GM18498 (cell line): ENCODE measurements at regions not wholly inside any gene's neighbourhood (a gene's known extent, or its start where the extent isn't known, plus 50 kb on each side); places are given as distances from the start of the nearest gene placed in this dataset.
"Not testable (repeated sequence)": the region's sequence is repeated elsewhere in the genome, so short reads cannot be mapped to it uniquely, and the experiment has no call there.

Source experiments
- ATAC-seq: cut with Tn5 transposase; IDR thresholded peaks from one replicate; pipeline ENCODE4 v1.9.1; 2021; ENCODE audit warnings: mild to moderate bottlenecking, moderate library complexity; ENCODE audit not compliant: unreplicated experiment

DNA sequence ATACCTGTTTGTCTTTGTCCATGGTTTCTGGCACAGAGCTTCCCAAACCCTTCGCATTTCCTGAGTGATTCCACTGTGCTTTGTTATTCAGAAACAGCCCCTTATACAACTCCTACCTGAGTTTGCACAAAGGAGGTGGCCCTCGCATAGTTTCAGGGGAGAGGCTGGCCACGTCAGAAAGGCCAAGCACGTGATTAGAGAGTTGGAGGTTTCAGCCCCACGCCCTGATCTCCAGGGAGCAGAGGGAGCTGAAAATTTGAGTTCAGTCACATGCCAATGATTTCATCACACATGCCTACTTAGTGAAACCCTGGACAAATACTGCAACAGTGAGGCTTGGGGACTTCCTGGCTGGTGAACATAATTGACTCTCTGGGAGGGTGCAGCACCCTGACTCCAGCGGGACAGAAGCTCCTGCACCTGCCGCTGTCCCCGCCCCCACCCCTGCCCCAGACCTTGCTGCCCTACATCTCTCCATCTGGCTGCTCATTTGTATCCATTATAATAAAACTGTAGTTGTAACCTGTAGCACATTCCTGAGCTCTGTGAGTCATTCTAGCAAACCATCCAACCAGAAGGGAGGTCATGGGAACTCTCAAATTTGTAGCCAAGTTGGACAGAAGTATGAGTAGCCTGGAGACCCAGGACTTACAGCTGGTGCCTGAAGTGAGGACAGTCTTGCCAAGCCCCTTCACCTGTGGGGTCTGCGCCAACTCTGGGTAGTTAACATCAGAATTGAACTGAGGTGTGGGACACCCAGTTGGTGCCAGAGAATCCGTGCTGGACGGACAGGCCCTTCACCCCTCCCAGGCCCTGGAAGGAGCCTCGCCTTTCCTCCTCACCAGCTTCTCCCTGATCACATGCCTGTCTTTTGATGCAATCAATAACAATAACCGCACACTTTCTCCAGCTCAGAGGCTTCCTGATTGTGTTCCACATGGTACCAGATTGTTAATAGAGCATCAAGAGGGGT lies 224.3 kb downstream of the ANAPC1 start:
- no peak for ATAC-seq

DNA sequence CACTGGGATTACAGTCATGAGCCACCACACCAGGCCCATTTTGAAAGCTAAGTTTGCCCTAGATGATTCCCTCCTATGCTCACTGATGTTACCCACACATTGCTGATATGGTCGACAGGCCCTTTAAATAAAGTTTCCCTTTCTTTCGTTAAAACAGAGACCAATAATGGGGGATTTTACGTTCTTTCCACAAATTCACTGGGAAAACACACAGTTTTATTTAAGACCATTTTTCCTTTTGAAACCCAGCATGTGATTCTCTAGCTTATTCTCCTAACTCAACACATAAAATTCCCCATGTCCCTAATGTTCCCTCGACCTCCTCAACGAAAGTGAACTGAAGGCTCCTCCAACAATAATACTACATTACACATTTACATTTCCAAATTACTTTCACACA lies 223.2 kb downstream of the ANAPC1 start:
- ATAC-seq = no peak

DNA sequence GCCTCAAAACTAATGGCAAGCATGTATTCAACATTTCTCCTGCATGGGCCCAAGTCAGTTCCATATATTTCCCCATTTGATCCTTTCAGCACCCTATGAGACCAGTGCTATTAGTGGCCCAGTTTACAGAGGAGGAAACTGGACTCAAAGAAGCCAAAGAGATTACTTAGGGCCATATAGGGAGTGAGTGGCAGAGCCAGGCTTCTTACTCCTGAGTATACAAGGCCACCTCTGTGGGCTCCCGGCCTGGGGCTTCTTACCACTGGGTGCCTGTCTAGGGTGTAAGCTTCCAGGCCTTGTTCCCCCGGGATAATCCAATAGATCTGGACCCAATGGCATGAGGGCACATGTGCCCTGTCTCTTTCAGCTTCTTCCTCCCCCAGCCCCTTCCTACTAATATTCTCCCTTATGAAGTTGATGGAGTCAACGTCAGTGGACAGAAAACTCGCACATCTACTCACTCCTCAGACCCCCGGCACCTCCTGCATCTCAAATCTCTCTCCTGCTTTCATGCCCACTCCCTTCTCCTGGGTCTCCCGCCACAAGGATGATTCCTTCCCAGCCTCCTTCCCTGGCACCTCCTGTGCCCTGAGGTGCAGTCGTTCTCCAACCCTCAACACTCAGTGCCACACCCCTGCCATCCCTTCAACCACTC lies 222.6 kb downstream of the ANAPC1 start:
- no peak for ATAC-seq

DNA sequence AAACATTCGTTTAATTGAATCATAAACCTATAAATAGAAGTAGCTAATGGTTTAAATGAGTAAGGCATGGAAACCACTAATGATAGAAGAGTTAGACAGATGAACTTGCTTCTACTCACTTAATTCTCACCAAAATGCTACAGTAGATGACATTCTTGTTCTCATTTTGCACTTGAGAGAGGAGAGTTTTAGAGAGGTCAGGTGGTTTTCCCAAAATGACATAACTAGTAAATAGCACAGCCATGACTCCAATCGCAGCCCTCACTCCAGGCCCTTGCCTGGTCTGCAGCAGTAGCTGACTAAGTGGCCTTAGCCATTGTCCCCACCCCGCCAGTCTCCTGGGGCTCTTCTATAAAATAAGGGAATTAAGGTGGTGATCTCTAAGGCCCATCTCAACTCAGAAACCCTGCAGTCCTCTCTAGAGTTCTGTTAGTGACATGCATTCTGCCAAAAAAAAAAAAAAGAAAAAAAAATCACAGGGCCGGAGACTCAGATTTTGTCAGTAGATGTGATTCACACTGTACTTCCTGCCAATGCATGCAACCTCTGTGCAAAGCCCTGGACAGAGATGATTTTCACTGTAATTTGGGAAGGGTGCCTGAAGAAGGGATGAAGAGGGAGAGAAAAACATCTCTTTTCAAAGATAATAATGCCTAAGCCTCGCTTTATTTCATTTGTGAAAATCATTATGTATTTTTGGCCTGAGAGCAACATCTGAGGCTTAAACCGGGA lies 221.8 kb downstream of the ANAPC1 start:
- ATAC-seq = no peak

DNA sequence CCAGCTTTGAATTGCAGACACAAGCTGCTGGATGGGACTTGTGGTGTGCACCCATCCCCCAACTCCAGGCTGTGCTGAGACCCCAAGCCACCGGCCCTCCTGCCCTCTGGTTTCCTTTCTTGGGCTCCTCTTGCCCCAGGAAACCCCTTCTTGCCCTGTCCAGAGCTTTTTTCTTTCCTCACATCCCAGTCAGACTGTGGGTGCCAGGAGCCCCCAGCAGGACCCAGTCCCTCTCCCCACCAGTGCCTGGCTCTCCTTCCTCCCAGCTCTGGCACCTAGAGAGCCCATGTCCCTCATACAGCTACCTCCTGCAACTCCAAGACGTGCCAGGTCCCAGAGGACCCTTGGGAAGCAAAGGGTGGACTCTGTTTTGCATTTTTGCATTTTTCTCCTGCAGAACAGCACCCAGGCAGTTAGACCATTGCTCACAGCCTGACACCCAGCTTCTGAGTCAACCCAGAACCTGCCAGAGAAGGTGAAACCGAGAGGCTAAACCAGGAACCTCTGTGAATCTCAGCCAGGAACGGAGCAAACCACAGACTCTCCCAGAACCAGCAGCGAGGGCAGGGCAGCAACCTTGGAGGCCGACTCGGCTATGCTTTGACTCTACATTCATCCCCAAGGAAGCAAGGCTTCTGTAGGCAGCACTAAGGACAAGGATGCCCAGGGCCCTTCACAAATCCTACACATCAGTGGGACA lies 221.1 kb downstream of the ANAPC1 start:
- ATAC-seq = peak; percentile 82

DNA sequence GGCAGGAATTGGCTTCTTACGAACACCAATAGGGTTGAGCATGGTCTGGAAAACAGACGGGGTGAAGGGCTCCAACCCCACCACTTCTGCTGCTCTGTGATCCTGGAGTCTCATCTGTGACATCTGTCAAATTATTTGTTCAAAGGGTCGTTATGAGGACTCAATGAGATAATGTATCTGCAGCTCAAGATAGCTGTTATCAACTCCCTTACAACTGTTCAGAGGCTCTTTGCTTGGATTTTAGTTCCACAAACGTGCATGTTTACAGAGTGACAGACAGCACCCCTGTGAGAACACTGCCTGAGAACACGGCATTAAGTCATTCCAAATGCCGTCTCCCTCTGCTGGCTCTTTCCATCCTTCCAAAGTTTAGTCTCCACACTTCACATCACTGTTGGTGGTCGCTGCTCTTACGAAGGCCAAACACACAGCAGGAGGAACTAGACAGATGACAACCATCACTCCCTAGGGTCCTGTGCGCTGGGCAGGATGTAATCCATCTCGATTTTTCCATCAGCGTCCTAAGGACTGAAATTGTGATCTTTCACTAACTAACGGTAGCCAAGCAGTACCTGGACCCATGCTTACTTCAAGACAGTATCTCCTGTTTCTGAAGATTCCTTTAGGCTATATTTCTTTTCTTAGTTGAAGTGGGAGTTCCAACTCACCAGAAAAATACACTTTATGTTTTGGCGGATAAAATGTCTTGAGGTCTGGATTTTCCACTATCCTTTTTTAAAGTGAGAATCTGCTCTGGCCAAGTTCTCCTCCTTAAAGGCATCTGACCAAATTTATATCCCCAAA lies 220.3 kb downstream of the ANAPC1 start:
- ATAC-seq = no peak

DNA sequence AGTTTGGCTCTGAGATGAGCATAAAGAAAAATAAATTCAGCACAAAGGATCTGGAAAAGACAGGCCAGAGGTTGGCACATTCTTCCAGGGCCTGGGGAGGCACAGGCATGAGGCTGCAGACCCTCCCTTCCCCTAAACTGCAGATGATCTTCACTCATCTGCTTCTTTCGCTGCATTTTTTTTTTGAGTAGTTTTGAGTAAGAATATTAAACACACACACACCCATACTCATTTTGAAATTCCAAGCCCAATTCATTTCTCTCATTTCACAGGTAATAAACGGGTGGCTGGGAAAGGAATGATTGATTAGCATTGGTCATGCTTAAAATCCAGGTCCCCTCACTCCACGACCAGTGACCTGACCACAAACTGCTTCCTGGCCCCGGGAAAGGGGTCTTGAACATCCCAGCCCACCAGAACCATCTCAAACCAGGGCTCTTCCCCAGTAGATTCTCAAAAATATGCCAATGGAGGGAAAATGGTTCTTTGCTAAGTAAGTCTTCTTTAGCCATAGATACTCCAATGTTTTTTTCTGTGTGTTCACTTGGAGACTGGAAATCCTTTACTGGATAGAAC lies 219.6 kb downstream of the ANAPC1 start:
- ATAC-seq = no peak

DNA sequence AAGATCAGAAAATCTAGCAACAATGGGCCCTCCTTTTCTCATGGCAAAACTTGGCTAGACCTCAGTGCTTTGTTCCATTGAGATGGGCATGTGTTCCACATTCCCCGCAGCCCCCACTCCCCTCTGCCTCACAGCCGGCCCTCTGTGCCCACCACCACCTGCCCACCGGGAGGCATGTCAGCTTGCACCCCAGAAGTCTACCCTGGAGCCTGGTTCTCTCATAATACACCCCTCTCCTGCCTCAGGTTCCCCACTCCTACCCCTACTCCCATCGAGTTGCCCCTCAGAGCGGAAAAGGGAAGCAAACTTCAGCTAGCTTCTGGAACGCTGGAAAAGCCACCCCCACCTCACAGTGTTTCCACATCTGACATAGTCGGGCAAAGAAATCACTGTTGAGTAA lies 219.0 kb downstream of the ANAPC1 start:
- no peak for ATAC-seq

DNA sequence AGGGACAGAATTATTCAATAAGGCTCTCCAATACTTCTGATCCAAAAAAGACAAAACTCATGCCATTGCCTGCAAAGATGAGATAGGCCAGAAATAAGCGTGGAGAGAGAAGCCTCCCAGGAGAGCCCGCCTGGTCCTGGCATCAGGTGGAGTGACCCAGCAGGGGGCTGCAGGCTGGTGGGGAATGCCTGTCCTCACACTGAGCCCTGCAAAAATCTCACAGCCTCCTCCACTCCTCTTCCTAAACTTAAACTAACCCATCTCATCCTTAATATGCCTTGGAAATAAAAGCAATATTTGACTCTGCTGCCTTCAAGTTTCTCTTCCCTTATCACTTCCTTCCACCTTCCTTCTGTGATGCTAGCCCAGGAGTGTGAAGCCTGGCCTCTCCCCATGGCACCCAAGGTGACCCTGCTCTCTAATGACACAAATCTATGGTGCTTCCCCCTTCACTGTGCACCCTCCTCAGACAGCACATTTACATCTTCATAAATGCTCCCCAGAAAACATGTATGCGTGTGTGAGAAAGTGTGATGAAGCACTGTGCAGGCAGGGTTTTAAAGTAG lies 218.4 kb downstream of the ANAPC1 start:
- no peak for ATAC-seq

DNA sequence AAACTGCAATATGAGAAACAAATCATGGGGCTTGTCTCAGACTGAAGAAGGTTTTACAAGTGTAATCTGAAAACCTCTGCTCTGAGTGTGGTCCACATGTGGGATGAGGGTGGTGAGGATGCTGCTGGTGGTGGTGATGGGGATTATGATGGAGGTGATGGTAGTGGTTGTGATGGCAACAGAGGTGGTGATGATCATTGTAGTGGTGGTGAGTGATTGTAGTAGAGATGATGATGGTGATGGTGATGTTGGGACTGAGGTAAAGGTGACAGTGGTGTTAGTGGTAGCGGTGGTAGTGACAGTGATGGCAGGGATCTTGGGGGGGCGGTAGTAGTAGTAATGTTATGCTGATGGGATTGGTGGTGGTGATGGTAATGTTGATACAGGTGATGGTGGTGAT lies 217.8 kb downstream of the ANAPC1 start:
- ATAC-seq = no peak

DNA sequence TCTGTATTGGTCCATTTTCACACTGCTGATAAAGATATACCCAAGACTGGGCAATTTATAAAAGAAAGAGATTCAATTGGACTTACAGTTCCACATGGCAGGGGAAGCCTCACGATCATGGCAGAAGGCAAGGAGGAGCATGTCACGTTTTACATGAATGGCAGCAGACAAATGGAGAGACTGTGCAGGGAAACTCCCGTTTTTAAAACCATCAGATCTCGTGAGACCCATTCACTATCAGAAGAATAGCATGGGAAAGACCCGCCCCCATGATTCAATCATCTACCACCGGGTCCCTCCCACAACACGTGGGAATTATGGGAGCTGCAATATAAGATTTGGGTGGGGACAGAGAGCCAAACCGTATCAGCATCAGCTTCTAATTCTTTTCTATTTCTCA lies 217.0 kb downstream of the ANAPC1 start:
- ATAC-seq = no peak

DNA sequence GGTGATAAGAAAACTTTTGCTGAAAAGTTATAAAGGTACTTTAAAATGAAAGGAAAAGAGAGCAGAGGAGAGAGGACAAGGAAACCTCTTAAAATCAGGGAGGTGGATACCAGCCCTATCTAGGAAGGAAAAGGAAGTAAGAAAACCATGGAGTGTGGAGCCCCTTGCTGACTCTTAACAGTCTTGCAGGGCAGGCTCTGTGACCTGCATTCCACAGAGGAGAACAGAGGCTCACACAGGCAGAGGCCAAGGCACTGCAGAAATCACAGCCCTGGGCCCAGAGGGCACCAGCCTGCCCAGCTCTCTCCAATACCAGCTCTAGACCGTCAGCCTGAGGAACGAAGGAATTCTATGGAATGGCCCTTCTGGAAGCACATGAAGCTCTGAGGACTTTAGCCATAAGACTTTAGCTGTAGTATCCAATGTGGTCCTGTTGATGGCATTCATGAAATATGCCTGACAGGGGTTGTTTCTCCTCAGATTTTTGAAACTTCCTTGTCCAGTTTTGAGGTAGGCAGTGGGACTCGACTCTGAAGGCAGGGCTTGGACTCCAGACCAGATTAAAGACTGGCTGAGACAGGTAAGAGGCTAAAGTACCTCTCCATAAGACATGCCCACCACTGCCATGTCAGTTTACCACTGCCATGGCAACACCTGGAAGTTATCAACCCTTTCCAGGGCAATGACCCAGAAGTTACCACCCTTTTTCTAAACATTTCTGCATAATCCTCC lies 216.3 kb downstream of the ANAPC1 start:
- no peak for ATAC-seq

DNA sequence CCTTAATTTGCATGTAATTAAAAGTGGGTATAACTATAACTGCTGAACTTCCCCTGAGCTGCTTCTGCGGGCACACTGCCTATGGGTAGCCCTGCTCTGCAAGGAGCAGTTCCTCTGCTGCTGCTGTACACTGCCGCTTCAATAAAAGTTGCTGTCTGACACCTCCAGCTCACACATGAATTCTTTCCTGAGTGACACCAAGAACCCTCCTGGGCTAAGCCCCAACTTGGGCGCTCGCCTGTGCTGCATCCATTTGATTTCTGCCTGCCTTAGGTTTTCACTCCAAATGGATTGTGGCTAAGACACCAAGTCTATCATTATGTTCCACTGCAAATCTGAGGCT lies 215.7 kb downstream of the ANAPC1 start:
- no peak for ATAC-seq

DNA sequence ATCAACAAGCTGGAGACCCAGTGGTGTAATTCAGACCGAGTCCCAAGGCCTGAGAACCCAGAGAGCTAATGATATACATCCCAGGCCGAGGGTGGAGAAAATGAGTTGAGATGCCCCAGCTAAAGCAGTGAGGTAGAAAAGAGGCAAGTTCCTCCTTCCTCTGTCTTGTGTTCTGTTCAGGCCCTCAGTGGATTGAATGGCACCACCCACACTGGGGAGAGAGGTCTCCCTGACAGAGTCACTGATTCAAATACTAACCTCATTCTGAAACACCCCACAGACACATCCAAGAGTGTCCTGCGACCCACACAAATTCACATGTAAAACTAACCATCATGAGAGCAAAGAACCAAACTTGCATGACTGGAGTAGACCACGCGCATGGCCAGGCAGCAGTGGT lies 215.3 kb downstream of the ANAPC1 start:
- ATAC-seq = no peak

DNA sequence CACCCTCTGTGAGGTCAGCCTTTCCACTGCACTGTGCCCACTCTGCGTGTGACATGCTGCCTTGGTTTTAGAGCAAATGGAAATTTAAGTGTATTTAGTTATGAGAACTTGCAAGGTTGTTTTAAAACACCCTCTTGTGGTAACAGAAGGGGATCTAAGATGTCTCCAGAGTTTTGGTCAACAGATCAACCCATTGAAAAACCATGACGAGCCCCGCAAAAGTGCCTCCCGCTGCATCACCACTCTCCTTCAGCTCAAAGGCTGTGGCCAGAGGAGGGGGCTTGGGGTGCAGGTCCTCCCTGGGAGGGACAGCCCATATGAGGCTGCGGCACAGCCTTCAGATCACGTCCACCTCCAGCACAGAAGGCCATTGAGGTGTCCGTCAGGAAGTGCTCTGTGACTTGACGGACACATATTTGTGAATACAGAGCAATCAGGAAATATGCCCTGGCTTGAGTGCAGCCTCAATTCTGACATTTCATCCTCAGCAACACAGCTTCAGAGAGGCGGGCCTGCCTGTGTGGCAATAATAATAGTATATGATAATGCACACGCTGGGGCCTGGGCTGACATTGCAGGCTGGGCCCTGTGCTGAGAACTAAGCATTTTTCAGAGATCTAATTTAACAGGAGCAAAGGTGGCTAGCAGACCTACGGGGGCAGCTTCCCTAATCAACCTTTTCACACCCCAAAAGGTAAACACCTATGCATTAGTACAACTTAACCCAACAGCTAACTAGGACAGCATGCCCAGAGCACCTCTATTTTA lies 213.9 kb downstream of the ANAPC1 start:
- no peak for ATAC-seq

DNA sequence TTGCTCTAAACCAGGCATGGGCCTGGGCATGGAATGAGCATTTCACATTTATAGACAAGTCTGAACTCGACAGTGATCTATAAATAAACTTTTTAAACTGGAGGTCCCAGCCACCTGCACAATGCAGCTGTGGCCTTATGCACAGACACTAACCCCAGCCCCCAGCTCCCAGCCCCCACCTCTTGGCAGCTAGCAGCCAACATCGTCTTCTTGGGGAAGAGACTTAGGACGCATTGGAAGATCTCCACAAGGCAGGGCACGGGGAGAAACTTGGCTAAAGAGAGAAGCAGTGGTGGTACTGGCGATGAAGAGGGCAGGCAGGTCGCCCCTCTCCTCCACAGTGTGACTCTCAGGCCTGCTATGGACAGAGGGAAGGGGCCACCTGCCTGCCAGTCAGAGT lies 213.2 kb downstream of the ANAPC1 start:
- ATAC-seq = no peak

DNA sequence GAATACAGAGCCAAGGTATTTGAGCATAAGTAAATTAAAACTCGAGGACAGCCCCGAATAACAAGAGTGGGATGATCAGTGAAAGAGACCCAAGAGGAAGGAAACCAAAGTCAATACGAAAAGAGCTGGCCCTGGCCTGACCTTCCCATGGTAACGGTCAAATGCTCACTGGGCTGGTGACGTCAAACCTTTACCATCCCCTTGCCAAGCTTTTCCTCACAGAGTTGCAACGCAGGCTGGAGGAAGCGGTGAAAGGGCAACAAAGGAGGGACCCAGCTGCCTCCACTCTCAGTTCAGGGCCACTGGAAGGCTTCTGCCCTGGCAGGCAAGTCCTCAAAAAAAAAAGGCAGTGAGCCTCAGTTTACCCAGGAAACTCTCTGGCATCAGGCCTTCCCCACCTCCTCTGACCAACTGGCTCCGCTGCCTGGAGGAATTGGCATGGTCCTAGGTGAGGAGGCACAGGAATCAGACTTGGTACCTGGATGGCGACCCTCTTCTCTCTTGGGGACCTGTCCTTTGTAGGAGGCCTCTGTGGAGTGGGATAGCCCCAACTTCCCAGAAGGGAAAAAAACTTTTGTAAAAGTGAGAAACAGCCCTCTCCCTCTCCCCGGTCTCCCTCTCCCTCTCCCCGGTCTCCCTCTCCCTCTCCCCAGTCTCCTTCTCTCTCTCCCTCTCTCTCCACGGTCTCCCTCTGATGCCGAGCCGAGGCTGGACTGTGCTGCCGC lies 212.4 kb downstream of the ANAPC1 start:
- no peak for ATAC-seq

DNA sequence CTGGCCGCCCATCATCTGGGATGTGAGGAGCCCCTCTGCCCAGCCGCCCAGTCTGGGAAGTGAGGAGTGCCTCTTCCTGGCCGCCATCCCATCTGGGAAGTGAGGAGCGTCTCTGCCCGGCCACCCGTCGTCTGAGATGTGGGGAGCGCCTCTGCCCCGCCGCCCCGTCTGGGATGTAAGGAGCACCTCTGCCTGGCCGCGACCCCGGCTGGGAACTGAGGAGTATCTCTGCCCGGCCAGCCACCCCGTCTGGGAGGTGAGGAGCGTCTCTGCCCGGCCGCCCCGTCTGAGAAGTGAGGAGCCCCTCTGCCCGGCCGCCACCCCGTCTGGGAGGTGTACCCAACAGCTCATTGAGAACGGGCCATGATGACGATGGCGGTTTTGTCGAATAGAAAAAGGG lies 211.4 kb downstream of the ANAPC1 start:
- not testable (repeated sequence) for ATAC-seq
